GM23338 (cell line): ENCODE measurements at regions not wholly inside any gene's neighbourhood (a gene's known extent, or its start where the extent isn't known, plus 50 kb on each side); places are given as distances from the start of the nearest gene placed in this dataset.

Experiments used
- ATAC-seq: fragments of 200-7000 bp; cut with Tn5 transposase; 3 replicates; pipeline ENCODE4 v1.9.1; 2020
- DNase-seq: peaks from one replicate; pipeline ENCODE4 v3.0.0-alpha.2; 2015; ENCODE audit warnings: low spot score
- H2AFZ ChIP-seq: fragments of 200-600 bp; sonication (generic); 2 replicates; pipeline ENCODE4 v1.8.0; 2016; ENCODE audit warnings: antibody characterized with exemption, mild to moderate bottlenecking, moderate library complexity
- H3F3A ChIP-seq: fragments of 200-600 bp; sonication (generic); replicated peaks from 2 replicates; pipeline ENCODE4 v1.8.0; 2017; ENCODE audit warnings: antibody characterized with exemption, mixed run types, low read depth
- H3K27ac ChIP-seq: fragments of 200-600 bp; sonication (generic); 2 replicates; pipeline ENCODE4 v1.6.1; 2016; ENCODE audit warnings: low read depth
- H3K27me3 ChIP-seq: fragments of 200-600 bp; sonication (generic); 2 replicates; pipeline ENCODE4 v1.8.0; 2016; ENCODE audit warnings: mild to moderate bottlenecking, mixed run types, moderate library complexity; ENCODE audit not compliant: insufficient read depth
- H3K36me3 ChIP-seq: fragments of 200-600 bp; sonication (generic); 2 replicates; pipeline ENCODE4 v1.8.0; 2016; ENCODE audit warnings: mild to moderate bottlenecking; ENCODE audit not compliant: insufficient read depth
- H3K4me1 ChIP-seq: fragments of 200-600 bp; sonication (generic); 2 replicates; pipeline ENCODE4 v1.8.0; 2016; ENCODE audit warnings: mild to moderate bottlenecking, moderate library complexity; ENCODE audit not compliant: insufficient read depth
- H3K4me2 ChIP-seq: fragments of 200-600 bp; sonication (generic); 2 replicates; pipeline ENCODE4 v1.7.1; 2017; ENCODE audit warnings: mixed run types
- H3K4me3 ChIP-seq: fragments of 200-600 bp; sonication (generic); 2 replicates; pipeline ENCODE4 v1.6.1; 2016; ENCODE audit warnings: mixed run types
- H3K79me2 ChIP-seq: fragments of 200-600 bp; sonication (generic); replicated peaks from 2 replicates; pipeline ENCODE4 v1.8.0; 2017; ENCODE audit warnings: mild to moderate bottlenecking; ENCODE audit not compliant: insufficient read depth
- H3K9me2 ChIP-seq: fragments of 200-600 bp; sonication (generic); 2 replicates; pipeline ENCODE4 v1.8.0; 2017; ENCODE audit not compliant: insufficient read depth
- H4K20me1 ChIP-seq: fragments of 200-600 bp; sonication (generic); replicated peaks from 2 replicates; pipeline ENCODE4 v1.8.0; 2017; ENCODE audit warnings: mild to moderate bottlenecking; ENCODE audit not compliant: insufficient read depth
- H3K27ac Mint-ChIP-seq: 2 replicates; pipeline ENCODE4 v1.8.0; 2020; ENCODE audit warnings: inconsistent platforms, mild to moderate bottlenecking, moderate library complexity, mixed read lengths
- H3K27me3 Mint-ChIP-seq: 3 replicates; pipeline ENCODE4 v1.8.0; 2022; ENCODE audit warnings: low read depth, mild to moderate bottlenecking, moderate library complexity, mixed read lengths, inconsistent platforms; ENCODE audit not compliant: insufficient read depth, poor library complexity
- H3K36me3 Mint-ChIP-seq: 3 replicates; pipeline ENCODE4 v1.8.0; 2021; ENCODE audit warnings: low read depth, mild to moderate bottlenecking, inconsistent platforms, moderate library complexity, mixed read lengths
- H3K4me1 Mint-ChIP-seq: 3 replicates; pipeline ENCODE4 v1.8.0; 2020; ENCODE audit warnings: mild to moderate bottlenecking, inconsistent platforms, mixed read lengths
- H3K4me3 Mint-ChIP-seq: 3 replicates; pipeline ENCODE4 v1.8.0; 2021; ENCODE audit warnings: moderate library complexity, mild to moderate bottlenecking, inconsistent platforms, mixed read lengths
- H3K9me3 Mint-ChIP-seq: 3 replicates; pipeline ENCODE4 v1.8.0; 2020; ENCODE audit warnings: moderate library complexity, mild to moderate bottlenecking, inconsistent platforms, mixed read lengths
- ETS1 ChIP-seq: IDR thresholded peaks from 2 replicates; pipeline ENCODE4 v1.6.1; 2016; ENCODE audit warnings: antibody characterized with exemption
- STAT1 ChIP-seq: IDR thresholded peaks from one replicate; pipeline ENCODE4 v1.6.1; 2016; ENCODE audit warnings: antibody characterized with exemption; ENCODE audit not compliant: unreplicated experiment
- ZNF462 ChIP-seq: fragments of 250-450 bp; sonication (Bioruptor Pico); IDR thresholded peaks from 2 replicates; pipeline ENCODE4 v1.5.0; 2020; ENCODE audit warnings: mild to moderate bottlenecking, moderate library complexity

- Mint-ChIP-seq H3K27ac (no peak overlapping the region), H3K4me3 (no peak overlapping the region), H3K9me3 (peaks cover 3% of the 10 kb centered on the region; the same call in 1 of the 3 replicates), H3K27me3 (peaks cover 7% of the 10 kb centered on the region), H3K36me3 (no peaks in the 10 kb centered on the region), H3K4me1 (no peaks in the 10 kb centered on the region)
- Histone ChIP-seq H3K27ac (no peak overlapping the region), H3F3A (no peaks in the 10 kb centered on the region), H3K4me3 (no peak overlapping the region), H4K20me1 (no peaks in the 10 kb centered on the region), H3K79me2 (no peaks in the 10 kb centered on the region), H3K4me1 (no peaks in the 10 kb centered on the region), H3K27me3 (no peaks in the 10 kb centered on the region), H3K4me2 (no peak overlapping the region), H2AFZ (no peak overlapping the region), H3K9me2 (no peaks in the 10 kb centered on the region), H3K36me3 (no peaks in the 10 kb centered on the region)
- TF ChIP-seq ZNF462 (CRISPR knock-in tag): no peak
- no peak for TF ChIP-seq ETS1
- no peak for TF ChIP-seq STAT1
- DNase-seq (no peak), ATAC-seq (no peak)
Measured at GRCh38 chr20:24797745-24798655, 151.1 kb upstream of the CST7 start.
